A549 (cell line): ENCODE measurements at regions not wholly inside any gene's neighbourhood (a gene's known extent, or its start where the extent isn't known, plus 50 kb on each side); places are given as distances from the start of the nearest gene placed in this dataset.

Experiments
- ATOH8 ChIP-seq: fragments of 250-450 bp; sonication (Bioruptor Pico); IDR thresholded peaks from 2 replicates; pipeline ENCODE4 v1.5.0; 2020; ENCODE audit warnings: low read depth, mild to moderate bottlenecking, moderate library complexity
- BHLHE40 ChIP-seq: IDR thresholded peaks from 2 replicates; pipeline ENCODE4 v1.6.1; 2012; ENCODE audit warnings: low read depth, low read length, inconsistent platforms
- CEBPB ChIP-seq, 2 experiments: fragments of >200 bp in 1 of 2; sonication (Bioruptor Twin) in 1 of 2; formaldehyde crosslinking in 1 of 2; IDR thresholded peaks; 2 replicates each; pipeline ENCODE4 v1.6.1; 2012 to 2016
- CTCF ChIP-seq: fragments of >200 bp; sonication (Bioruptor Twin); formaldehyde crosslinking; IDR thresholded peaks from 3 replicates; pipeline ENCODE4 v1.5.1; 2016
- ELK1 ChIP-seq: fragments of 150-350 bp; IDR thresholded peaks from 2 replicates; pipeline ENCODE4 v1.6.1; 2014; ENCODE audit warnings: low read depth, mild to moderate bottlenecking, low read length
- EP300 ChIP-seq, 2 experiments: fragments of >200 bp; sonication (Bioruptor Twin); formaldehyde crosslinking; IDR thresholded peaks; 2 replicates in 1 of 2; 3 replicates in 1 of 2; pipeline ENCODE4 v1.6.1; 2016 to 2017
- ESRRA ChIP-seq: fragments of 150-350 bp; IDR thresholded peaks from 2 replicates; pipeline ENCODE4 v1.6.1; 2014; ENCODE audit warnings: mild to moderate bottlenecking, low read length, borderline replicate concordance
- MAZ ChIP-seq: fragments of 150-350 bp; IDR thresholded peaks from 2 replicates; pipeline ENCODE4 v1.6.1; 2014; ENCODE audit warnings: antibody characterized with exemption, low read depth, low read length, borderline replicate concordance
- POLR2A ChIP-seq: IDR thresholded peaks from 2 replicates; pipeline ENCODE4 v1.6.1; 2012; ENCODE audit warnings: mild to moderate bottlenecking, low read length
- RAD21 ChIP-seq, 2 experiments: fragments of >200 bp in 1 of 2; sonication (Bioruptor Twin) in 1 of 2; formaldehyde crosslinking in 1 of 2; IDR thresholded peaks in 1 of 2; conservative IDR thresholded peaks in 1 of 2; 2 replicates in 1 of 2; 3 replicates in 1 of 2; pipeline ENCODE4 v1.6.1; 2012 to 2018; ENCODE audit warnings: inconsistent platforms in 1 of 2
- RARB ChIP-seq: fragments of 250-450 bp; sonication (Bioruptor Pico); IDR thresholded peaks from 2 replicates; pipeline ENCODE4 v1.8.0; 2021; ENCODE audit warnings: mild to moderate bottlenecking, moderate library complexity
- SMC3 ChIP-seq: fragments of >200 bp; sonication (Bioruptor Twin); formaldehyde crosslinking; IDR thresholded peaks from 3 replicates; pipeline ENCODE4 v1.6.1; 2018; ENCODE audit warnings: inconsistent platforms
- ZSCAN20 ChIP-seq: fragments of 250-450 bp; sonication (Bioruptor Pico); IDR thresholded peaks from 2 replicates; pipeline ENCODE4 v1.8.0; 2022; ENCODE audit warnings: mild to moderate bottlenecking, moderate library complexity

- TF ChIP-seq SMC3 (no peak), EP300 (IDR thresholded peaks at IDR 0.05) (no peak), CTCF (no peak), POLR2A (no peak), CEBPB (IDR thresholded peaks at IDR 0.05) (no peak), BHLHE40 (no peak), MAZ (no peak), ZSCAN20 (CRISPR knock-in tag) (no peak), ELK1 (no peak), RARB (no peak), ATOH8 (CRISPR knock-in tag) (no peak), RAD21 (conservative IDR thresholded peaks at IDR 0.05 in 1 of 2, IDR thresholded peaks at IDR 0.05 in 1 of 2) (no peak), ESRRA (no peak)
Measured at GRCh38 chr16:54216688-54217087, 69.9 kb downstream of the IRX3 start.
